ENCODE measurements at regions not wholly inside any gene's neighbourhood (a gene's known extent, or its start where the extent isn't known, plus 50 kb on each side); places are given as distances from the start of the nearest gene placed in this dataset.
"Not testable (repeated sequence)": the region's sequence is repeated elsewhere in the genome, so short reads cannot be mapped to it uniquely, and the experiment has no call there.

DNA sequence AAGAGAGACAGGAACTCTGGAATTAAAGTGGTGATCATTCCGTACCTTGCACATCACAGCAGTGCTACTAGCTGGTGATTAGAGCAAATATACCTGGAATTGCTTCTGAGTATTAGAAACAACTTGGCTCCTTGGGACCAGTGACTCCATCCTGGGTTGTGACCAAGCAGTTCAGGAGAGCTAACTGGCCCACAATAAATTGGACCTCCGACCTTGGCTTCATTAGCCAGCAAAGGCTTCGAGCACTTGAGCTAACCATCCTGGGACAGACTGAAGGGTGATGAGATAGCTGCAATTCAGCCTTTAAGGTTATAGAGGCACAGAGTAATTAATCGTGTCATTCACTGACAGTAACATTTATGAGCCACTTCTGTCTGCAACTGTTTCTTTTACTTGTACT is 287.8 kb downstream of the INHBA start:
- ChIA-PET CTCF (no interaction called here), POLR2A (ENCODE audit: low non-redundant PET) (no interaction called here)
- no peak overlapping the region for H3K27ac ChIP-seq
- DNase-seq (ENCODE audit: low spot score), result no peak
- no peak for TF ChIP-seq CTCF (conservative IDR thresholded peaks at IDR 0.05; ENCODE audit: low read depth)

GRCh38 chr7:41404375-41405074 is 298.4 kb downstream of the INHBA start:
- DNase-seq (ENCODE audit: low spot score), result no peak
- TF ChIP-seq CTCF (conservative IDR thresholded peaks at IDR 0.05; ENCODE audit: low read depth), result no peak
- ChIA-PET CTCF (interaction anchor here (0.6 kb wide), 1 partner anchor 165 kb away, joined by 6 read pairs; no protein-coding TSS in a partner anchor), POLR2A (ENCODE audit: low non-redundant PET) (no interaction called here)
- H3K27ac ChIP-seq, result no peak overlapping the region

DNA sequence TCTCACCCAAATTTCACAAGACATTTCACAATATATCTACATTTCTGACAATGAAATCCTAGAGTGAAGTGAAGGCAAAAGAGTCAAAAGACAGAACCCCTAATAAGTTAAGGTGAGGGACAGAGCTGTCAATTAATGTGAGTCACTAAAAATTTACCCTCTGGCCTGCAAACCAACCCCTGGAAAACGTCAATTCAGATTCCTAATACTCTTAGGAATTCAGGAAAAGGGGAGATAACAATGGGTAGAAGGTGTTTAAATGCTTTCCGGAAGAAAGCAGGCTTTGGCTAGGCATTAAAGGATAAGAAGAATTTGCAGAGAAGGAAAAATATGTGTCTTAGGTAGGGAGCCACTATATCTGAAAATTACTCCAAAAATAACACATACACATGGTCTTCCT is 299.6 kb downstream of the INHBA start:
- no peak for TF ChIP-seq CTCF (conservative IDR thresholded peaks at IDR 0.05; ENCODE audit: low read depth)
- H3K27ac ChIP-seq, result no peak overlapping the region
- CTCF ChIA-PET, result no interaction called here
- peak; percentile 74 for DNase-seq (ENCODE audit: low spot score)
- POLR2A ChIA-PET (ENCODE audit: low non-redundant PET), result no interaction called here

- TF ChIP-seq CTCF (conservative IDR thresholded peaks at IDR 0.05; ENCODE audit: low read depth), result no peak
- no peak for DNase-seq (ENCODE audit: low spot score)
- POLR2A ChIA-PET (ENCODE audit: low non-redundant PET), result no interaction called here
- CTCF ChIA-PET, result no interaction called here
- H3K27ac ChIP-seq, result no peak overlapping the region
These were observed 301.1 kb downstream of the INHBA start for GRCh38 chr7:41401833-41402232.

DNA sequence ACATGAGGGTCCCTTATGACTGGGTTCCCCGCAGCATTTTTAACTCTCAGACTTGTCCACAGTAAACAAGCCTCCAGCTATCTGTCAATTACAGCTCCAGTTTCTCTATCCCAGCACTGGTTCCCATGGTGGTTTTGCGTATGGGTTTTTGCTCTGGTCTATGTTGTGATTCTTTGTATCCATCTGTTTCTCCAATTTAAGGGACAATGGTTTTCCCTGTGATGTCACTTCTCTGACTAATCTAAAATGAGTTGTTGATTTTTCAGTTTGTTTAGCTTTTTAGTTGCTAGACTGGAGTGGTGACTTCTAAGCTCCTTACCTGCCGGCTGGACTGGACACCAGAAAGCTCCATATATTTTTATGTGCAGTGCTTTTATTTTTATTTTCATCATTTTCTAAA is 303.7 kb downstream of the INHBA start:
- ChIA-PET POLR2A (ENCODE audit: low non-redundant PET) (no interaction called here), CTCF (interaction anchor here (0.6 kb wide), 2 partner anchors 123 to 1242 kb away, joined by 3 to 4 read pairs; no protein-coding TSS in a partner anchor)
- no peak overlapping the region for H3K27ac ChIP-seq
- no peak for TF ChIP-seq CTCF (conservative IDR thresholded peaks at IDR 0.05; ENCODE audit: low read depth)
- DNase-seq (ENCODE audit: low spot score), result no peak

DNA sequence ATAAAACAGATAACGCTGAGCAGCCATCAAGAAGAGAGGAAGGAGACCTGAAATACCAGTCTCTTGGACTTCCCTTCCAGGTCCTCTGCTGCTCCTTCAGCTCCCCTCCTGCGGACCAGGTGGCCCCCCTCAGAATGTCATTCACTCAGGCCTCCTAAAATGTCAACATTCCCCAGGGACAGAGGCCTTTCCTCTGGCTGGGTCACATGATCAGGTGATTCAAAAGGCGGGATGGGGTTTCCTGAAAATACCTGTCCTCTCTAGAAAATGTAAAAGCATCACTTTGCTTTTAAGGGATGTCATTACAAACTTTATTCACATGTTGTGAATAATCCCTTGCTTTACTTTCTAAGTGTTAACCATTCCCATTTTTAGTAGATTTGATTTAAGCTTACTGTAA is 311.1 kb downstream of the INHBA start:
- POLR2A ChIA-PET (ENCODE audit: low non-redundant PET), result interaction anchor here (0.7 kb wide), 1 partner anchor 121 kb away, joined by 4 read pairs; no protein-coding TSS in a partner anchor
- CTCF ChIA-PET, result interaction anchor here (0.6 to 0.7 kb wide), 3 partner anchors 12 to 929 kb away, joined by 3 to 4 read pairs (median 4); no protein-coding TSS in a partner anchor
- no peak overlapping the region for H3K27ac ChIP-seq
- DNase-seq (ENCODE audit: low spot score), result no peak
- no peak for TF ChIP-seq CTCF (conservative IDR thresholded peaks at IDR 0.05; ENCODE audit: low read depth)

DNA sequence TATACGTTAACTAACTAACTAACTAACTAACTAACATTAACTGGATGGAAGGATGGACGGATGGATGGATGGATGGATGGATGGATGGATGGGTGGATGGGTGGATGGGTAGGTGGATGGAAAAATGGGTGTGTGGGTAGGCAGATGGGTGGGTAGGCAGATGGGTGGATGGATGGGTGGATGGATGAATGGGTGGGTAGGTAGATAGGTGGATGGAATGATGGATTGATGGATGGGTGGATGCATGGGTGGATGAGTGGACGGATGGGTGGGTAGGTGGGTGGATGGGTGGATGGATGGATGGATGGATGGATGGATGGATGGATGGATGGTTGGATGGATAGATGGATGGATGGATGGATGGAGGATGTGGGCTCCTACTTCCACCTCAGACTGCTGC is 314.0 kb downstream of the INHBA start:
- POLR2A ChIA-PET (ENCODE audit: low non-redundant PET); DNase-seq (ENCODE audit: low spot score); CTCF ChIA-PET; H3K27ac ChIP-seq: not testable (repeated sequence)
